ENCODE measurements at regions not wholly inside any gene's neighbourhood (a gene's known extent, or its start where the extent isn't known, plus 50 kb on each side); places are given as distances from the start of the nearest gene placed in this dataset.

- TF ChIP-seq ZBTB33 (IDR thresholded peaks at IDR 0.05), result no peak
- TF ChIP-seq TAF1 (conservative IDR thresholded peaks at IDR 0.05), result no peak
- TF ChIP-seq HNF4G (IDR thresholded peaks at IDR 0.05), result no peak
- TF ChIP-seq, protein P1, sequence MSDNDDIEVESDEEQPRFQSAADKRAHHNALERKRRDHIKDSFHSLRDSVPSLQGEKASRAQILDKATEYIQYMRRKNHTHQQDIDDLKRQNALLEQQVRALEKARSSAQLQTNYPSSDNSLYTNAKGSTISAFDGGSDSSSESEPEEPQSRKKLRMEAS (IDR thresholded peaks at IDR 0.05), result no peak
These were observed 88.8 kb downstream of the HDGFL1 start (continued) for GRCh38 chr6:22658183-22658582.

GRCh38 chr6:22658934-22659333, 89.6 kb downstream of the HDGFL1 start:
- DNase-seq (ENCODE audit: low spot score), result no peak
- 64% methylated on average over 1 of the region's 1 CpG for WGBS
- TF ChIP-seq HNF4A (conservative IDR thresholded peaks at IDR 0.05), result no peak
- TF ChIP-seq EGR1 (IDR thresholded peaks at IDR 0.05; ENCODE audit: low read depth in 2 of 2), result no peak
- no peak for TF ChIP-seq FOXA1 (IDR thresholded peaks at IDR 0.05)
- TF ChIP-seq FOXA2 (IDR thresholded peaks at IDR 0.05), result no peak
- no peak for TF ChIP-seq REST (IDR thresholded peaks at IDR 0.05)
- no peak for TF ChIP-seq TAF1 (conservative IDR thresholded peaks at IDR 0.05)
- TF ChIP-seq SP1 (IDR thresholded peaks at IDR 0.05), result no peak
- no peak for TF ChIP-seq NR2F2 (IDR thresholded peaks at IDR 0.05)
- TF ChIP-seq GABPA (IDR thresholded peaks at IDR 0.05 in 1 of 2, conservative IDR thresholded peaks at IDR 0.05 in 1 of 2), result no peak
- no peak for TF ChIP-seq RXRA (IDR thresholded peaks at IDR 0.05)
- TF ChIP-seq JUND (IDR thresholded peaks at IDR 0.05), result no peak
- no peak for TF ChIP-seq CTCF (IDR thresholded peaks at IDR 0.05; ENCODE audit: low read depth, low read length, missing input control)
- TF ChIP-seq RAD21 (IDR thresholded peaks at IDR 0.05), result no peak
- TF ChIP-seq ATF3 (IDR thresholded peaks at IDR 0.05), result no peak
- TF ChIP-seq YY1 (IDR thresholded peaks at IDR 0.05), result no peak

More at GRCh38 chr6:22658934-22659333, 89.6 kb downstream of the HDGFL1 start:
- Histone ChIP-seq H3K36me3 (ENCODE audit: control insufficient read depth in 4 of 4, insufficient read depth in 3 of 4, low read depth in 1 of 4, low read length in 3 of 4) (no peaks in the 10 kb centered on the region), H3K27me3 (ENCODE audit: control insufficient read depth in 4 of 4, insufficient read depth in 4 of 4, low read length in 3 of 4) (peaks cover 0 to 6% (median 0%) of the 10 kb centered on the region in 4 donors), H3K4me3 (ENCODE audit: low read depth in 1 of 3, low read length in 3 of 3) (no peak overlapping the region), H3K27ac (ENCODE audit: low read depth in 1 of 2, low read length in 2 of 2) (no peak overlapping the region), H3K9ac (ENCODE audit: low read depth in 1 of 2, low read length in 2 of 2) (no peak overlapping the region), H3K9me3 (ENCODE audit: control insufficient read depth in 4 of 4, low read length in 3 of 4) (no peaks in the 10 kb centered on the region), H3K4me1 (ENCODE audit: control insufficient read depth in 4 of 4, insufficient read depth in 4 of 4, low read length in 3 of 4) (no peaks in the 10 kb centered on the region)
